SK-N-MC (cell line): ENCODE measurements at regions not wholly inside any gene's neighbourhood (a gene's known extent, or its start where the extent isn't known, plus 50 kb on each side); places are given as distances from the start of the nearest gene placed in this dataset.

Source experiments
- EZH2 ChIP-seq: fragments of 200-600 bp; sonication (generic); IDR thresholded peaks from one replicate; pipeline ENCODE4 v1.6.1; 2017; ENCODE audit warnings: antibody characterized with exemption
- FOXP2 ChIP-seq: optimal IDR thresholded peaks from 2 replicates; pipeline ENCODE3; 2011; ENCODE audit warnings: mild to moderate bottlenecking, moderate library complexity; ENCODE audit not compliant: insufficient read depth; ENCODE audit errors: extremely low read length, control extremely low read depth
- POLR2AphosphoS5 ChIP-seq: IDR thresholded peaks from 2 replicates; pipeline ENCODE4 v1.6.1; 2012; ENCODE audit warnings: mild to moderate bottlenecking, low read depth, low read length, borderline replicate concordance

DNA sequence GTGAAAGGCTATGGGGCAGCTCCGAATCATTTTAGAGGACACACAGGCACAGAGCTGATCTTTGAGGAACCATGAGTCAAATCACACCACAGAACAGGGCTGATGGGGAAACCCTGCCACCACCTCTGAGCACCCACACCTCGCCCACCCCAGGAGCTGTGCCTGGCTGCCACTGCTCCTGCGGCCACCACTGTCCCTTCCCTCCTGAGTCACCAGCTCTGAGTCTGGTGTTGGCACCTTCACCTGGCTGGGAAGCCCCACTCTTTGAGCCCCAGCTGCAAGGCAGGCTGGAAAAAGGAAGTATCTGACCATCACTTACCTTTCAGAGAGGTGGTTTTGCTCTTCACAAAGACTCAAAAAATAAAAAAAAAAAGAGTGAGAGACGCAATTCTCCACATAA lies 63.6 kb upstream of the MEF2A start:
- TF ChIP-seq POLR2AphosphoS5 = no peak
- TF ChIP-seq EZH2 = no peak
- TF ChIP-seq FOXP2 = no peak
